Occipital lobe (tissue), 1 donor: ENCODE measurements at regions not wholly inside any gene's neighbourhood (a gene's known extent, or its start where the extent isn't known, plus 50 kb on each side); places are given as distances from the start of the nearest gene placed in this dataset.
"Not testable (repeated sequence)": the region's sequence is repeated elsewhere in the genome, so short reads cannot be mapped to it uniquely, and the experiment has no call there.

Experiments
- DNase-seq: peaks from one replicate; lab custom pipeline; 2025; lab: John Stamatoyannopoulos, UW

DNA sequence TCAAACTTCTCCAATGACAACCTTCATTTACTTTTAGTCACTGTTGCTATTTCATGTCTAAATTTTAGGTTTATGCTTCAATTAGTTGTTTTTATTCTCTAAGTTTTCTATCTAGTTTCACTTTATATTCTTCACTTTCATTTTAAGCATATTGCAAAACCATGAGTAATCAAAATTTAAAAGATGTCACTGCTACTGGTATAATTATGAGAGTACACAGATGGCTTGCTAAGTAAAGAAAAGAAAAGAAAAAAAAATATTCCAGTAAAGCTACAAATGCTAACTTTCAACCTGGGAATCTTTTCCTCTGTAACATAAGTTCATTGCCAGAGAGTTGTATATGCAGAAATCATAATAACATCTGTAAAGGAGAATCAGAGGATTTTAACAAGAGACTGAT lies 1624.7 kb downstream of the PCDH9 start:
- DNase-seq = no peak

DNA sequence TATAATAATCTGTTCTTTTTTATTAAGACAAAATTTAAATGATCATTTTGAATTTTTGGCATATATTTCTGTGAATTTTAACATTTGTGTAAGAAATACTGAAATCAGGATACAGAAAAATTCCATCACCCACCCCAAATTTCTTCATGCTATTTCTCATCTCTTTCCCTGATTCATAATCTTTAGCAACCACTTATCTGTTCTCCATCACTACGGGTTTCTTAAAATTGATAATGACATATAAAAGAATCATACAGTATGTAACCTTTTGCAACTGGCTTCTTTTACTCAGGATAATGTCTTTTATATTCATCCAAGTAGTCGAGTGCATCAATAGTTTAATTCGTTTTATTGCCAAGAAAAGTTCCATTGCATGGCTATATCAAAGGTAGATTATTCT lies 1627.0 kb downstream of the PCDH9 start:
- DNase-seq = no peak

GRCh38 chr13:65601855-65602254 lies 1628.3 kb downstream of the PCDH9 start:
- no peak for DNase-seq

- DNase-seq = no peak
These were observed 1629.4 kb downstream of the PCDH9 start for GRCh38 chr13:65600702-65601101.

DNA sequence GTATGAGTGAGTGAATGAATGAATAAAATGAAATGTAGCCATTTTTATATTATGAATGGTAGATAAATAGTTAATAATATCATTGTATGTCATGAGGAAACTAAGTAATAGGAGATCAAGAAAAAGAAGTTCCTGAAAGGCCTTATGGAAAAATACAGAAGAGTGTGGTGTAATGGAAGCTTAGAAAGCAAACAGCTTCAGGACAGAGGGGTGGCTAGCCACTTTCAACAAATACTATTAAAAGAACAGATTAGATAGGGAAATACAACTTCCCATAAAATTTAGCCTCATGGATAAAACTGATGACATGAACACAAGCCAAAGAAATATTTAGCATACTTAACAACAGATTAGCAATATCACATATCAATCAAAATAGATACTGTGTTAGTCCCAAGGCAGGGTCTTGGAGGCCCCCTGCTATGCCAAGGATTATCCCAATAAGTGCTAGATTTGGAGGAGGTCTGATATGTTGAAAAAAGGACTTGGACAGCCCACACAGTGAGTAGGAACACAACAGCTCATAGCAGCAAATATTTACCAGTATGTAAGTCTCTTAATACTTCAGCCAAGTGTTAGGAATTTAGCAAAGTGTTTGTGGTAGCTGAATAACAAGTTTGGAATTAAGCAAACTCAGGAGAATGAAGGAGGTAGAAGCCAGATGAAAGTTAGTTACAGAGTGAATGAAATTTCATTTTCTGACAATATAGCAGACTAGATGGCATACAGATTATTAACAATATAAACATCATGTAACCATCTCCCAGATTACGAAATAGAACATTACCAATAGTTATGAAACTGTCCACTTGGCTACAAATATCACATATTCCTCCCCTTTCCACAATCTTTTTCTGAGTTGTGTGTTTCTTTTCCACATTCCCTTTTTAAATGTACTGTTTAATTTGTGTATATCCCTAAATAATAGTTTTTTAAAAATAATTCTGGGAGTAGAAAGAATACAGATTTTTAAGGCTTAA lies 1632.0 kb downstream of the PCDH9 start:
- no peak for DNase-seq

- no peak for DNase-seq
These were observed 1634.2 kb downstream of the PCDH9 start for GRCh38 chr13:65595916-65596315.

GRCh38 chr13:65594298-65594781 lies 1635.8 kb downstream of the PCDH9 start:
- DNase-seq = no peak

- DNase-seq = no peak
These were observed 1636.8 kb downstream of the PCDH9 start for GRCh38 chr13:65593298-65593874.

GRCh38 chr13:65592731-65593130 lies 1637.4 kb downstream of the PCDH9 start:
- no peak for DNase-seq

DNA sequence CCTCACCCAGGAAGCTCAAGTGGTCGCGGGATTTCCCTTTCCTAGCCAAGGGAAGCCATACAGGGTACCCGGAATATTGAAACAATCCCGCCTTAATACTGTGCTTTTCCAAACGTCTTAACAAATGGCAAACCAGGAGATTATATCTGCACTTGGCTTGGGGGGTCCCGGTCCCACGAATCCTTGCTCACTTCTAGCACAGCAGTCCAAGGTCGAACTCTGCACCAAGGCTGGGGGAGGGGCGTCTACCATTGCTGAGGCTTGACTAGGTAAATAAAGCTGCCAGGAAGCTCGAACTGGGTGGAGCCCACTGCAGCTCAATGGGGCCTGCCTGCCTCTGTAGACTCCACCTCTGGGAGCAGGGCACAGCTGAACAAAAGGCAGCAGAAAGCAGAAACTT lies 1644.8 kb downstream of the PCDH9 start:
- no peak for DNase-seq

GRCh38 chr13:65584126-65584525 lies 1646.0 kb downstream of the PCDH9 start:
- no peak for DNase-seq

- no peak for DNase-seq
These were observed 1648.0 kb downstream of the PCDH9 start for GRCh38 chr13:65582160-65582559.

GRCh38 chr13:65564561-65564960 lies 1665.6 kb downstream of the PCDH9 start:
- DNase-seq = not testable (repeated sequence)

DNA sequence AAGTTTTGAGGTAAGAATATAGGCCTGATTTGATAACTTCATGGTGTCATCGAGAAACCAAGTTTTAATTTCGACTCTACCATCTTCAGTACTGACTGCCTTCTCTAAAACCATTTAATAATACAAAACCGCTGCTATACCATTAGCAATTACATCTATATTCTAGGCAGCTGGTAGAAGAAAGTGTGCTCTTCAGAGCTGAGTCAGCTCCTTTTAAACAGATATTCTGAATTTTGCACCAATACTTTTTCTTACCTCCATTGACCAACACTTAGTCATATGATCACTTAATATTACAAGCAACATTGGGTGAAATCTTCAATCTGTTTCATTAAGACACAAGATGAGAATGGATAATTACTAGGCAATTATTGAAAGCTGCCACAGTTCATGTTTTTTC lies 1667.8 kb downstream of the PCDH9 start:
- no peak for DNase-seq

DNA sequence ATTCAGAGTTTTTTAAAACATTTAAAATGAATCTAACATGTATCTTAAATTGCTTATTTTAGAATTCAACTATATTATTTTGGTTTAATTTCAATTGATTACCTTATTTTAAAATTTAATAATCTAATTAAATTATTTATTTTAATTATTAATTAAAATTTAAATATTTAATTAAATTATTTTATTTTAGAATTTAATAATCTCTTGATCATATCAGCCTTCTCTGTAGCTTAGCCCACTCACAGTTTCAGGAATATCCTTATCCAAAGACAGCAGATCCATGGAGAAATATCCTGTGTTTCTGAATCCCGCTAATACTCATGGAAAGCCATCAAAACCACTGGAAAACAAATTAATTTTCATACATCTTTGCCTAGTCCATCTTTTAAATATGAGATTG lies 1669.2 kb downstream of the PCDH9 start:
- no peak for DNase-seq

GRCh38 chr13:65555962-65556361 lies 1674.2 kb downstream of the PCDH9 start:
- no peak for DNase-seq

DNA sequence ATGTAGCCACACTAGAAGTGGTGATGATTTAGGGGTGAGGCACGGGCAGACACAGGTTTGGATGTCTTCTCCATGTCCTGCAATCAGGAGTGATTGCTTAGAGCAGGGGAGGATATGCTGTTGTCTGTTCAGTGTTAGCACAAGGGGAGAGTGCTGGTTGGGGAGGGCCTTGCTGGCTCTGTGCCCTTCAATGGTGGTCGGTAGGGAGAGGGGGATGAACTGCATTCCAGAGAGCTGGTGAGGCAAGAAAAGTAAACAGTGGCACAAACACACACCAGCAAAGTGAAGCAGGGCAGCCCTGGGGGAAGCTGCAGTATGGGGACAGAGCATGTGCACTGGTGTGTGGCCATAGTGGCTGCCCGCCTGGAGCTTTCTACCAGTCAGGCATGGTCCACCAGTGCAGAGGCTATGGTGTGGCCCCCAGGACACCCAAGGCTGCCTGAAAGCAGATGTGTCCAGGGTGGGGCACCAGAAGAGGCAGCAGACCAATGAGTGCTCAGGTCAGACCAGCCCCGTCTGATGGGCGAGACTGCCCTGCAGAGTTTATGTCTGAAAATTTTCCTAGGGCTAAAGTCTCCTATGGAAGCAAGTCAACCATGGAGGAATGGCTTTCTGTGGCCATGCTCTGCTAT lies 1676.9 kb downstream of the PCDH9 start:
- DNase-seq = no peak

DNA sequence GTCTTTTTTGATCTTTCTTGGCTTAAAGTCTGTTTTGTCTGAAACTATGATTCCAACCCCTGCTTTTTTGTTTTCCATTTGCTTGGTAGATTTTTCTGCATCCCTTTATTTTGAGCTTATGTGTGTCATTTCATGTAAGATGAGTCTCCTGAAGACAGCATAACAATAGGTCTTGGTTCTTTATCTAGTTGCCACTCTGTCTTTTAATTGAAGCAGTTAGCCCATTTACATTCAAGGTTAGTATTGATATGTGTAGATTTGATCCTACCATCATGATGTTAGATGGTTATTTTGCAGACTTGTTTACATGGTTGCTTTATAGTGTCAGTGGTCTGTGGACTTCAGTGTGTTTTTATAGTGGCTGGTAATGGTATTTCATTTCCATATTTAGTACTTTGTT lies 1678.9 kb downstream of the PCDH9 start:
- no peak for DNase-seq

- DNase-seq = no peak
These were observed 1690.0 kb downstream of the PCDH9 start for GRCh38 chr13:65540175-65540574.

DNA sequence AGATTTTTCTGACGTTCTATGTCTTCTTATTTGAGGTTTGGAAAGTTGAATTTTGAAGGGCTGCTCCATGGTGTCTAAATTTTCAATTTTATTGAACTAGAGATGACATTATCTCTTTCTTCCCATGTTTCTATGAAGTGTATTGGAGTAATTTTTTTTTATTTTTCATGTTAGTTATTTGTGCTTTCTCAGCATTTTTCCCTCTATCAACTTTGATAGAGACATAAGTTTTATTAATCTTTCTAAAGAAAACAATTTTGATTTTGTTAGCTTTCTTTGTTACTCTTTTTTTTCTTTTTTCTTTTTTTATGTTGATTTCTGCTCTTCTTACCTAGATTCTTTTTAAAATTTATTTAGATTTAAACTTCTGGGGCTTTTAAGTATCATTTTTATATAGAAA lies 1694.8 kb downstream of the PCDH9 start:
- DNase-seq = no peak

- no peak for DNase-seq
These were observed 1697.9 kb downstream of the PCDH9 start for GRCh38 chr13:65532231-65532630.

GRCh38 chr13:65530688-65531087 lies 1699.4 kb downstream of the PCDH9 start:
- DNase-seq = no peak
